Stimulated activated naive CD4-positive, alpha-beta T cell (primary cell): ENCODE measurements at regions not wholly inside any gene's neighbourhood (a gene's known extent, or its start where the extent isn't known, plus 50 kb on each side); places are given as distances from the start of the nearest gene placed in this dataset.
"Not testable (repeated sequence)": the region's sequence is repeated elsewhere in the genome, so short reads cannot be mapped to it uniquely, and the experiment has no call there.

Experiments
- DNase-seq, 6 experiments: peaks; one replicate each; lab custom pipeline; 2025; lab: John Stamatoyannopoulos, UW

DNA sequence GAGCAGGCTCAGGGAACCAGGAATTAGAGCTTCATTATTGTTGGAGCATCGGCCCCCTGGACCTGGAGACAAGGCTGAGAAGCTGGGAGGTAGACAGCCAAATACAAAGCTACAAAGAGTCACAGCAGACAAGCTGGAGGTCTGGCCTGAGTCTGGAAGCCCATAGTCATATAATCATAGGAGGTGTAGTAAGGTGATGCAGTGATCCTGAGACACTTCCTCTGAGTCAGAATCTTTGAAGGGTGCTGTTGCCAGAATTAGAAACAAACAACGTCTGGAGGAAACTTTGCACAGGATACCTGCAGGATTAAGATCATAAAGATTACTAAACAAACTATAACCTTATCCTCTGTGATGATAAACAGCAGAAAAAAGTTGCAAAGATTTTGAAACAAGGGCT lies 213.8 kb downstream of the DSC3 start:
- no peak for DNase-seq

DNA sequence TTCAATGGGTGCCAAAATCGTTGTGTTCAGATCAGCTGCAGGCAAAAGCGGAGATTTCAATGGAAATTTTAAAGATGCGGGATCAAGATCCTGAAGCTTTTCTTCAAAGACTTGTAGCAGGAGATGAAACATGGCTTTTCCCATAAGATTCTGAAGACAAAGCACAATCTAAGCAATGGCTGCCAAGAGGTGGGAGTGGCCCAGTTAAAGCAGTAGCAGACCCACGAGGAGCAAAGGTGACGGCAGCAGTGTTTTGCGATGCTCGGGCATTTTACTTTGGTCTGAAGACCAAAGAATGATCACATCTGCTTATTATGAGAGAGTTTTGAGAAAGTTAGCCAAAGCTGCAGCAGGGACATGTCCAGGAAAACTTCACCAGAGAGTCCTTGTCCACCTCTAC lies 222.9 kb downstream of the DSC3 start:
- no peak for DNase-seq

DNA sequence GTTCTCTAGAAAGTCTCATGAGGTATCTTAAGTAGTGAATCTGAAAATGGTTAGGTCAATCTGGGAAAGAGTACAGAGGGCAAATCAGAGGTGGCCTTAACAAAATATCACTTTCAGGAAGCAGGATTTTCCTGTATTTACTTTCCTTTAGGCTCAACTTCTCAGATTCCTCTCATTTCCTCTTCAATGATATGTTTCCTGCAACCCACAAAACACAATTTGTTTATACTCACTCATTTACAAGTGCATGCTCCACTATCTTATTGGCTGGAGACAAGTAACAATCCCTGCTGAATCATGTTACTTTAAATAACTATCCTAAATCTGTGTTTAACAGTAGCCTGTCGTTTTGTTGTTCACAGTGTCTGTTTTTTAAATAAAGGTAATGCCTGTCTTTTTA lies 228.1 kb downstream of the DSC3 start:
- no peak for DNase-seq

DNA sequence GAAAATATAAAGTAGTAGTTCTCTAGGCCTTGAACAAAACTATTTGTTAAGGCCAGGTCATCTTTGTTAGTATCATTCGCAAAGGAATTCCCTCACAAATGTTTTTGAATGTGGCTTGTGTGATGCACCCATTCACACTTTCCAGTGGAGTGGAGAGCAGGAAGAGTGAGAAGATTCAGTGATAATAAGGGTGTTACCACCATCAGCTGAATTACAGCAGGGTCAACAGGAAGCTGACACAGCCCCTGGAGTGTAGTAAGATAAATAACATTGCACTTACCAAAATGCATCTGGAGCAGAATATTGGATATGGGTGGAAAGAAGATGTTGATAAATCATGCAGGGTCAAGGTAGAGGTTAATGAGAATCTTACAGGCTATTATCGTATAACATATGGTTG lies 231.0 kb downstream of the DSC3 start:
- no peak for DNase-seq

DNA sequence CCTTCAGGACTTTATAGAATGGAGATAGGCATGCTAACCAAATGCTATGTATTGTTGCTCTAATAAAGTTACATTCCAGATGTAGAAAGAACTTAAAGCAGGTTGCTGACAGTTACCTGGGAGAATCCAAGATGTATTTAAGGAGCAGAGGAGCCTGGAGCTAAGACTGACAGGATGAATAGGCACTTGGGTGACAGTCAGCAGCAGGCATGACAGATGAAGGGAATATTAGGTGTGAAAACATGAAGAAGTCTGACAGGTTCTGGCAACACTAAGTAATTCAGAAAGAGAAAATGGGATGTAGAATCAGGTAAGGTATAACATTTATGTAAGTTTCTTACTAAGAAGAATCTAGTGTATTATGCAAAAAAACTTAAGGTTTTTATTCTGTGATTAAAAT lies 232.0 kb downstream of the DSC3 start:
- no peak for DNase-seq

DNA sequence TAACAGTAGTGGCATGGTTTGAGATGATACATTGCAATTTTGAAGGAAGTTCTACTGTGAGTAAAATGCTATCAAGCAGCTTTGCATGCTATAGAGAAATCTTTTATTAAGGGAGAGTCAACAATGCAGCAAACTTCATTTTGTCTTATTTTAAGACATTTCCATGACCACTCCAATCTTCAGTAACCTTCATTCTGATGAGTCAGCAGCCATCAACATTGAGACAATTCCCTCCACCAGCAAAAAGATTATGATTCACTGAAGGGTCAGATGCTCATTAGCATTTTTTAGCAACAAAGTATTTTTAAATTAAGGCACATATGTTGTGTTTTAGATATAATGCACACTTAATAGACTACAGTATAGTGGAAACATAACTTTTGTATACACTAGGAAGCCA lies 235.7 kb downstream of the DSC3 start:
- DNase-seq = no peak

DNA sequence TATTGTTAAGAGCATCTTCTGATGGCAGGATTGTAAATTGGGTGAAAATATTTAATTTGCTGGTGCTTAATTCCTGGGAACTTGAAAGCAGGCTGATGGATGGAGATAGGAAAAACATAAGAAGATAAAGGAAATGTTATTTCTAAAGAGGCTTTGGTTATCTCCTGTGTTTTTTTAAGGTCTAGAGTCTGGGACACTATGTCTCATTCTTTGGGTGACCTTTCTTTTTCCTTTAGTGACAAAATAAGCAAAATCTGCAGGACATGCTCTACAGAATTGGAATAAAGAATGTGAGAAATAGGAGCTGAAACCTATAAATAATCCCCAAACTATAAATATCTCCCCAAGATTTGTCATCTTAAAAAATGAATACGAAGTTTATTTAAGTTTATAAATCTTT lies 241.7 kb downstream of the DSC3 start:
- no peak for DNase-seq

DNA sequence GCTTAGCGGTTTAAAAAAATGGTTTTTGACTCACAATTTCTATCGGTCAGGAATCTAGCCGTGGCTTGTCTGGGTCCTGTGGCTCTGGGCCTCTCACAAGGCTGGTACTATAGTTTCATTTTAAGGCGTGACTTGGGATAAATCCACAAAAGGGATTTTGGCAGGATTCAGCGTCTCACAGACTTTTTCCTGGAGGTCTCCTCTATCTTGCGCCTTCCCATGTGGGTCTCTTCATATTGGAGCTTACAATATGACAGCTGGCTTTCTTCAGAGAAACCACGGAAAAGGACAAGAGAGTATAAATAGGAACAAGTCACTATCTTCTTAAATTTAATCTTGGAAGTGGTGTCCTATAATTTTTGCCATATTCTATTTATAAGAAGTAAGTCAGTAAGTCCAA lies 250.5 kb downstream of the DSC3 start:
- no peak for DNase-seq

DNA sequence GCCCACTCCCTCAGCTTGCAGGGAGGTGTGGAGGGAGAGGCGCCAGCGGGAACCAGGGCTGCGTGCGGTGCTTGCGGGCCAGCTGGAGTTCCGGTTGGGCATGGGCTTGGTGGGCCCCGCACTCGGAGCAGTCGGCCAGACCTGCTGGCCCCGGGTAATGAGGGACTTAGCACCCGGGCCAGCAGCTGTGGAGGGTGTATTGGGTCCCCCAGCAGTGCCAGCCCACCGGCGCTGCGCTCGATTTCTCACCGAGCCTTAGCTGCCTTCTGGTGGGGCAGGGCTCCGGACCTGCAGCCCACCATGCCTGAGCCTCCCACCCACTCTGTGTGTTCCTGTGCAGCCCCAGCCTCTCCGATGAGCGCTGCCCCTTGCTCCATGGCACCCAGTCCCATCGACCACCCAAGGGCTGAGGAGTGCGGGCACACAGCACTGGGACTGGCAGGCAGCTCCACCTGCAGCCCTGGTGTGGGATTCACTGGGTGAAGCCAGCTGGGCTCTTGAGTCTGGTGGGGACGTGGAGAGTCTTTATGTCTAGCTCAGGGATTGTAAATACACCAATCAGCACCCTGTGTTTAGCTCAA lies 254.0 kb downstream of the DSC3 start:
- DNase-seq = not testable (repeated sequence)

DNA sequence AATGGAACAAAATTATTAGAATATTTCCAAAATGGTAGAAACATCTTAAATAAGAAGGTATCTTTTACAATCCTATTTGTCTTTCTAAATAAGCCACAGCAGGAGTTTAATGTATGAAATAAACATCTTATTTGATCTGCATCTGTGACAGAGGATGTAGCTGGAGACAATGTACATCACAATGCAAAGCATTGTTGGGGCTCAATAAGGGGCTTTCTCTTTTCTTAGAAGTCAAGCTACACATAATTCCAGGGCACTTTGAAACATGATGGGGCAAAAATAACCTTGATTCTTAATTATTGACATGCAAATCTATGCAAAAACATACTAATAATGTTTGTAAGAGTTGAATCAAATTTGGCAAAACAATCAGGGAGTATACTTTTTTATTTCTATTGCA lies 255.1 kb downstream of the DSC3 start:
- no peak for DNase-seq

DNA sequence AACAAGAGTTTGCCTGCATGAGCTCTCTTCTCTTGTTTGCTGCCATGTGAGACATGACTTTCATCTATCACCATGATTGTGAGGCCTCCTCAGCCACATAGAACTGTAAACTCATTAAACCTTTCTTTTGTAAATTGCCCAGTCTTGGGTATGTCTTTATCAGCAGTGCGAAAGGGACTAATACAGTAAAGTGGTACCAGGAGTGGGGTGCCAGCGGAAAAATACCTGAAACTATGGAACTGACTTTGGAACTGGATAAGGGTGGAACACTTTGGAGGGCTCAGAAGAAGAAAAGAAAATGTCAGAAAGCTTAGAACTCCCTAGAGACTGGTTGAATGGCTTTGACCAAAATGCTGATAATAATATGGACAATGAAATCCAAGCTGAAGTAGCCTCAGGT lies 260.9 kb downstream of the DSC3 start:
- no peak for DNase-seq

DNA sequence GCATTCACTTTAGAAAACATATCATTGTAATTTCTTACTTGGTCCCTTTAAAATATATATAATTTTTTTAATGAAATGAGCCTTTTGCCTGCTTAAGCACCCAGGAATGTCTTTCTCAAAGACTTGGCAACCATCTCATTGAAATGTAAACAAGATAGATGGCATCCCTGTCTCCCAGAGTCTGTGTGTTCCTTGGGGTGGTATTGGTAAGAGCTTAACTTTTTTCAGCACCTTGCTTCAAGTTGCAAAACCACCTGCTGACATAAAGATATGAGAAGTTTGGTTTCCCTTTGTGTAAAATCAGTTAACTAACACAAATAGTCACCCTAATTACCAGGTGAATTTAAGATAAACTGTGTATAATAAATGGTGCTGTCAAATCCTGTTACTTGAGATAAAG lies 266.9 kb downstream of the DSC3 start:
- no peak for DNase-seq

DNA sequence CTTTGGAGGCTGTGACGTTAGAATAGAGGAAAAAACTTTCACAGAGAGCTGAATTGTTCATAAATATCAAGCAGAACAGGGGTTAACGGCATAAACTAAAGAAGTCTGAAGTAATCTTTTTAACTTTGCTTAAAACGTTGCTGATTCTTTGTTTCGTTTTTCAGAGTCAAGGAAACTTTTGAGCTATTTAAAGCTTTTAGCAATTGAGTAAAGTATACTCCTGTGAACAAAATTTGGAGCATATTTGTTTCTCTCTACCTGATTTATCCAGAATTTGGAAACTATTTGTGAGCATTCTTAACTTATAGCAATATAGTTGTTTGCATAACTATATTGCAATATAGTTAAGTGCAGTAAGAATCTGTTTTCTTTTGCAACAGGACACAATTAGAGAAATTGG lies 270.4 kb downstream of the DSC3 start:
- DNase-seq = not testable (repeated sequence)

DNA sequence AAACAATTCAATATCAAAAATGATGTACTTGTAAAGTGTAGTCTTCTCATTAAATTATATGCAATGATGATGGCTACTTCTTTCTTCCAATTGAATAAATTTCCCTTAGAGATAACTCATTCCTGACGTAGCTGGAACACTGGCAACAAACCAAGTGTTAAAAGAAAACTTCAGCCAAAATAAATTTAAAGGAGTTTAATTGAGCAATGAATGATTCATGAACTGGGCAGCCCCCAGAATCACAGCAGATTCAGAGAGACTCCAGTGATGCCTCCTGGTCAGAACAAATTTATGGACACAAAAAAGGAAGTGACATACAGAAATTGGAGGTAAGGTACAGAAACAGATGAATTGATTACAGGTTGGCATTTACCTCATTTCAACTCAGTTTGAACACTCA lies 276.5 kb downstream of the DSC3 start:
- no peak for DNase-seq

DNA sequence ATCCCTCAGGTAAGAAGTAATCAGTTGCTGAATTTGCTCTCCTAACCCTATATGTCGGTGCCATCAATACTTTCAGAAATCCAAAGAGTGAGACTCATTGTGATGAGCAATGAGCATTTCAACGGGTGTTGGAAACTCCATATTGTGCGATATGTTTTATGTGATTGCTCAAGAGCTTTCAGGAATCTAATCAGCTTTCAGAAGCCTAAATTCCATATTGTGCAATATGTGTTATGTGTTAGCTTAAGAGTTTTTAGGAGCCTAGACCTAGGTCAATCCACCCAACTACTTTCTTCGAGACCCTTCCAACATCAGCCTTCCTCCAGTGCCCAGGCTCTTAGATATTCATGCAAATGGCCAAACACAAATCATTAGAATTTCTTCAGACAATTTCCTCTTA lies 277.3 kb downstream of the DSC3 start:
- no peak for DNase-seq

DNA sequence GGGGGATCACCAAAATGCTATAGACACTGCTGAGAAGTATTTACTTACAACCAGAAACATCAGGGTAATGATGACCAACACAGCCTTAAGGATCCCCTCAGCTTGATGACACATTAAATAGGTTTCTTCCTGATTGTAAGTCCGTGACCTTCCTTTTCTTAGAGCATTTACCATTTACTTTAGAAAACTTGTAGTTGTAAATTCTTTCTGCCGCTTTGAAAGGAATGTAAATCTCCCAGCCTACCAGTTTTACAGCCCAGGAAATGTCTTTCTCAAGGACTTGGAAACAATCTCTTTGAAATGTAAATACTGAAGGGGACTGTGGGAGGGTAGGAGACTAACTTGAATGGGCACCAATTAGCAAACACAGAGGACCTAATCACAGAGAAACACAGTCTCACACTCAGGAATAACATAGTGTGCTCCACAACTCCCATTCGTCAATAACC lies 278.6 kb downstream of the DSC3 start:
- no peak for DNase-seq

DNA sequence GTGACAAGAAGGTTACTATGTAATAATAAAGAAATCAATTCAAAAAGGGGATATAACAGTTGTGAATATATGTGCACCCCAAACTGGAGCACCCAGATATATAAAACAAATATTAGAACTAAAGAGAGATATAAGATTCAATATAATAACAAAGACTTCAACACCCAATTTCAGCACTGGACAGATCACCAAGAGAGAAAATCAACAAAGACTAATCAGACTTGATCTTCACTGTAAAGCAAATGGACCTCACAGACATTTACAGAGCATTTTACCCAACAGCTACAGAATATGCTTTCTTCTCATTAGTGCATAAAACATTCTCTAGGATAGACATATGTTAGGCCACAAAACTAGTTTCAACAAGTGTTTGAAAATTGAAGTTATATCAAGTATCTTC lies 287.7 kb downstream of the DSC3 start:
- no peak for DNase-seq

DNA sequence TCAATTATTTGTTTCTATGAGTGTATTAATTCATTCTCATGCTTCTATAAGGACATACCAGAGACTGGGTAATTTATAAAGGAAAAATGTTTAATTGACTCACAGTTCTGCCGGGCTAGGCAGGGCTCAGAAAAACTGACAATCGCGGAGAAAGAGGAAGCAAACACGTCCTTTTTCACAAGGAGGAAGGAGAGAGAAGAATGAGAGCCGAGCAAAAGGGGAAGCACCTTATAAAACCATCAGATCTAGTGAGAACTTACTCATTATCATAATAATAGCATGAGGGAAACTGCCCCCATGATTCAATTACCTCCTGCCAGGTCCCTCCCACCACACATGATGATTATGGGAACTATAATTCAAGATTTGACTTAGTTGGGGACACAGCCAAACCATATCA lies 294.0 kb downstream of the DSC3 start:
- DNase-seq = no peak

DNA sequence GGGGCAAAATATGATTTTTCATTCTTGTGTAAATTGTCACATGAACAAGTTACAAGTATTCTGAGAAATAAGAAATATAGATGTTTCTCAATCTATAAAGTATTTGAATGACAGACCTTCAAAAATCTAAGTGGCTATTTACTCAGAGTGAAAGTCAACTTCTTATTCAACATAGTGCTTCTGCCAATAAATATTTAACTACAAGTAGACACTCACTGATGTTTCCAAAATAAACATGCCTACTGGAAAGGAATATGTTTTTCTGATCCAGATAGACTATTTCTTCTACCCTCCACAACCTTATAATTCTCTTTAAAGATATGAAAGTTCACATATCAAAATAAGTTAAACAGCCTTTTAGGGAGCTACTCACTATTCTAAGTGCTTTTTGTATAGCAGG lies 296.3 kb downstream of the DSC3 start:
- no peak for DNase-seq

DNA sequence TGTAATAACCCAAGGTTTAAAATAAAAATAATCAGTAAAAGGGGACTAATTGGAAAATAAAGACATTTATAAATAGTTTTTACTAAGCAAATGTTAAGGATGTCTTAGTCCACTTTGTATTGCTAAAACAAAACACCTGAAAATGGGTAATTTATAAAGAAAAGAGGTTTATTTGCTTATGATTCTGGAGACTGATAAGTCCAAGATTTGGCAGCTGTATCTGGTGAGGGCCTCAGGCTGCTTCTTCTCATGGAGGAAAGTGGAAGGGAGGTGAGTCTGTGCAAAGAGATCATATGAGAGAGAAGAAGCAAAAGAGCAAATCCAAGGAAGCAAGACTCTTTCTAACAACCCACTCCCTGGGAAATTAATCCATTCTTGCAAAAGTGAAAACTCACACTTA lies 299.5 kb downstream of the DSC3 start:
- DNase-seq = no peak

DNA sequence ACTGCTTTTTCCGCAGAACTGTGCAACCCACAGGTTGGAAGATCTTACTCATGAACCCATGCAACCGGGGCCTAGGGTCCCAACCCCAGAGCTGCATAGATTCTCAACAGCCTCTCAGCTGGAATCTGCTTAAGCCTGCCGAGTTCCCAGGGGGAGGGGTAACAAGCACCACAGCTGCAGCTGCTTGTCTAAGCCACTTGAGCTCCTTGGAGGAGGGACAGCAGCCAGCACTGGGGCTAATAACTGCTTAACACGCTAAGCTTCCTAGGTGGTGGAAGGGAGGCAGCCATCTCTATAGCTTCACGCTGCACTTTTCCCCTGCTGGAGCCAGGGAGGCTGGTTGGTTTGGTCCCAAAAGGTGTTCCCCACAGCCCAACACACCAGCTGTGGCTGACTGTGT lies 311.6 kb downstream of the DSC3 start:
- no peak for DNase-seq

DNA sequence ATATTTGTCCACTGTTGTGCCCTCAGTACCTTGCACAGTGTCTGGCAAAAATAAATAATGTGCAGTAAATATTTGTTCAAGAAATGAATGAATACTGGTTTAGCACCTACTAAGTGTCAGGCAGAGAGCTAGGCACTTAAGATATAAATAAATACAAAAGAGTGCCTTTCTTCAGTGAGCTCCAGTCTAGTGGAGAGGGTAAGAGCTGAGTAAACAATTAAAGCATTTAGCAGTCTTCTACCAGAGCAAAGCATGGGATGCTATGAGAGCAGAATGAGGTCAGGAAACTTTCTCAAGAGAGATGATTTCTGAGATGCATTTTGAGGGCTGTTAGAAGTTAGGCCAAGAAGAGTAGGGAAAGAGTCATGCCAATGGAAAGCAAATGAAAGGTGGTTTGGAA lies 314.7 kb downstream of the DSC3 start:
- DNase-seq = no peak

DNA sequence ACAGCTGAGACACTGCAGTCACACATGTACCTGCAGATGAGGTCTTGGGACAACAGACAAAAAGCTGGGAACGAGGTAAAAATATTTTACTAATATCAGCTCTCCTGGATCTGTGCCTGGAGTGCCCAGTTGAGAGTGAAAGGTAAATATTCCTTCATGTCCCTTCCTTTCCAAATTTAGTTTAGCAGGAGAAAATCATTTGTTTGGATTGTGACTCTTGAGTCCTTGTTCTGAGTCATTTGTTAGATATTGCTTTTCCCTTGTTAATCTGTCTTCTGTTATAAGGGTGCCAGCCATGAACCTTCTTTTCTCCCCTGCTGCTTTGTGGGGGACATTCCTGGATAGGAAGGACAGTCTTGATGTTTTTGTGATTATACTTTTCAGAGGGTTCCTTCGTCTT lies 329.2 kb downstream of the DSC3 start:
- DNase-seq = no peak

DNA sequence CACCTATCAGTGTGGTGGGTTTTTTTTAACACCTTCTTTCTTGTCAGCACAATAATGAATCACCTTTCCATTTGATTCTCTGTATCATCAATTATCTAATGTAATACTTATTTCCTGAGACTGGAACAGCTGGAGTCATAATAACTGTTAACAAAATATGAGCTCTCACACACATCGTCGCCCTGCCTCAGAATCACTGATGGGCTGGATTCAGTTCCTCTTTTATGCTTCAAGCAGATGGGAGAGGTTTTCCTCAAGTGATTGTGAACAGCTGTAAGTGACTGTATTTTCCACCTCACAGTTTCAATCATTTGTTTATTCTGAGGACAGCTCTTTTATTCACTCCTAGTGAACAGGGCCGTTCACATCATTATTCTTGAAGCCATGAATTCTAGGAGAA lies 330.2 kb downstream of the DSC3 start:
- DNase-seq = no peak

DNA sequence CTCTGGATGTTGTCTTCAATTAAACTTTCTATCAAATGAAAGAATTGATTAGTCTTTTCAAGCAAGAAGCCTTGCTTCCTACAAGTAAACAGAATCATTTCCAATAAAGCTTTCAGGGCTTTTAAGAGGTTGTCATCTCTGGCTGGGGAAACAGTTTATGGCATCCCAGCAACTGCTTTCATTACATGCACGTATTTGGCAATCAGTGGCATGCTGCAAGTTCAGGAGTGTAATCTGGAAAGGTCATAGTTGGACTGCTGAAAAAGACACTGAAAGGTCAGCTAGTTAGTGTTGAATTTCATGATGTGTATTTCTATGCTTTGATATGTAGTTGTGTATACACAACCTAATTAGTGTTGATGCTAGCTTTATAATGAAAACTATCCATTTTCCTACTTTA lies 332.9 kb downstream of the DSC3 start:
- DNase-seq = no peak
